Naive thymus-derived CD4-positive, alpha-beta T cell (primary cell): ENCODE measurements at regions not wholly inside any gene's neighbourhood (a gene's known extent, or its start where the extent isn't known, plus 50 kb on each side); places are given as distances from the start of the nearest gene placed in this dataset.

Source experiments
- ATAC-seq: fragments of 150-1000 bp; cut with Tn5 transposase; 2 replicates; pipeline ENCODE4 v1.10.0; 2021; ENCODE audit warnings: mild to moderate bottlenecking, moderate library complexity
- CTCF ChIA-PET: fragments of 350-600 bp; sonication (Branson Sonifier 250); formaldehyde crosslinking; loops from one replicate; lab custom pipeline; 2021; ENCODE audit warnings: antibody characterized with exemption; lab: Charles Lee
- POLR2A ChIA-PET: fragments of 350-600 bp; sonication (Branson Sonifier 250); formaldehyde crosslinking; loops from one replicate; lab custom pipeline; 2021; ENCODE audit warnings: antibody characterized with exemption, inconsistent platforms; lab: Charles Lee
- DNase-seq, 9 donors: peaks; one replicate each; pipeline versions ENCODE4 v3.0.0 to v3.0.0-alpha.2; 2020 to 2022; ENCODE audit warnings: mixed read lengths in 1 of 9
- H3K27ac ChIP-seq: one replicate; pipeline ENCODE4 v1.7.0; 2013; ENCODE audit warnings: mild to moderate bottlenecking, low read depth, low read length, moderate library complexity
- H3K27me3 ChIP-seq, 2 donors: one replicate each; pipeline ENCODE4 v1.7.0; 2013; ENCODE audit warnings: low read length in 2 of 2, mild to moderate bottlenecking in 2 of 2, moderate library complexity in 2 of 2; ENCODE audit not compliant: control insufficient read depth in 2 of 2, insufficient read depth in 2 of 2
- H3K36me3 ChIP-seq, 3 experiments: 1 replicate in 2 of 3; 2 replicates in 1 of 3; pipeline ENCODE4 v1.7.0; 2013; ENCODE audit warnings: low read length in 3 of 3, mild to moderate bottlenecking in 3 of 3, moderate library complexity in 1 of 3; ENCODE audit not compliant: insufficient read depth in 3 of 3, control insufficient read depth in 2 of 3
- H3K4me1 ChIP-seq, 2 donors: one replicate each; pipeline ENCODE4 v1.7.0; 2013; ENCODE audit warnings: low read length in 2 of 2, mild to moderate bottlenecking in 2 of 2, moderate library complexity in 1 of 2; ENCODE audit not compliant: control insufficient read depth in 2 of 2, insufficient read depth in 2 of 2
- H3K4me3 ChIP-seq: 2 replicates; pipeline ENCODE4 v1.7.0; 2013; ENCODE audit warnings: mild to moderate bottlenecking, low read length
- H3K9me3 ChIP-seq, 3 experiments: 1 replicate in 2 of 3; 2 replicates in 1 of 3; pipeline ENCODE4 v1.7.0; 2013; ENCODE audit warnings: low read length in 3 of 3; ENCODE audit not compliant: control insufficient read depth in 2 of 3
- H3K27ac Mint-ChIP-seq, 9 donors: one replicate each; pipeline ENCODE4 v1.8.0; 2020 to 2022; ENCODE audit warnings: mixed read lengths in 9 of 9, mild to moderate bottlenecking in 8 of 9, moderate library complexity in 5 of 9, inconsistent platforms in 2 of 9
- H3K27me3 Mint-ChIP-seq, 5 donors: one replicate each; pipeline ENCODE4 v1.8.0; 2021 to 2022; ENCODE audit warnings: mixed read lengths in 5 of 5, mild to moderate bottlenecking in 1 of 5
- H3K36me3 Mint-ChIP-seq, 5 donors: one replicate each; pipeline ENCODE4 v1.8.0; 2020 to 2022; ENCODE audit warnings: mixed read lengths in 5 of 5, mild to moderate bottlenecking in 3 of 5, inconsistent platforms in 1 of 5
- H3K4me1 Mint-ChIP-seq, 7 donors: one replicate each; pipeline ENCODE4 v1.8.0; 2020 to 2022; ENCODE audit warnings: mixed read lengths in 7 of 7, mild to moderate bottlenecking in 3 of 7, inconsistent platforms in 1 of 7
- H3K4me3 Mint-ChIP-seq, 10 donors: one replicate each; pipeline ENCODE4 v1.8.0; 2020 to 2022; ENCODE audit warnings: mild to moderate bottlenecking in 10 of 10, mixed read lengths in 10 of 10, moderate library complexity in 6 of 10, inconsistent platforms in 2 of 10
- H3K9me3 Mint-ChIP-seq, 11 donors: one replicate each; pipeline ENCODE4 v1.8.0; 2020 to 2022; ENCODE audit warnings: mixed read lengths in 11 of 11, mild to moderate bottlenecking in 4 of 11, inconsistent platforms in 1 of 11, moderate library complexity in 1 of 11
- intact Hi-C, 2 donors: fragments of 100-400 bp; cut with micrococcal nuclease; formaldehyde crosslinking; loops; one replicate each; pipeline ENCODE4 v1.15.1; 2023

- no peaks in the 10 kb centered on the region for H3K9me3 Mint-ChIP-seq
- H3K4me1 Mint-ChIP-seq = peaks cover 0 to 4% (median 0%) of the 10 kb centered on the region in 7 donors
- H3K27me3 Mint-ChIP-seq = peaks cover 19 to 39% (median 30%) of the 10 kb centered on the region in 5 donors
- DNase-seq (no peak), ATAC-seq (no peak)
- intact Hi-C loops = no loop called here
- ChIA-PET CTCF (no interaction called here), POLR2A (no interaction called here)
- no peaks in the 10 kb centered on the region for H3K36me3 ChIP-seq
- no peaks in the 10 kb centered on the region for H3K27me3 ChIP-seq
- no peaks in the 10 kb centered on the region for H3K4me1 ChIP-seq
- peaks cover 0 to 4% (median 0%) of the 10 kb centered on the region in 5 donors for H3K36me3 Mint-ChIP-seq
- no peak overlapping the region for H3K27ac Mint-ChIP-seq
- H3K9me3 ChIP-seq = no peaks in the 10 kb centered on the region
- H3K27ac ChIP-seq = no peak overlapping the region
- no peak overlapping the region for H3K4me3 Mint-ChIP-seq
- H3K4me3 ChIP-seq = no peak overlapping the region
Measured at GRCh38 chr6:139593081-139593480, 218.6 kb upstream of the CITED2 start.

GRCh38 chr6:139592011-139592410 lies 217.6 kb upstream of the CITED2 start:
- H3K27ac ChIP-seq = no peak overlapping the region
- Mint-ChIP-seq H3K27ac (no peak overlapping the region), H3K4me1 (peaks cover 0 to 4% (median 0%) of the 10 kb centered on the region in 7 donors), H3K27me3 (peaks cover 19 to 39% (median 32%) of the 10 kb centered on the region in 5 donors), H3K36me3 (peaks cover 0 to 4% (median 0%) of the 10 kb centered on the region in 5 donors), H3K4me3 (no peak overlapping the region), H3K9me3 (no peaks in the 10 kb centered on the region)
- no peaks in the 10 kb centered on the region for H3K4me1 ChIP-seq
- no peaks in the 10 kb centered on the region for H3K27me3 ChIP-seq
- H3K9me3 ChIP-seq = no peaks in the 10 kb centered on the region
- POLR2A ChIA-PET = no interaction called here
- H3K36me3 ChIP-seq = no peaks in the 10 kb centered on the region
- no peak for ATAC-seq
- intact Hi-C loops = no loop called here
- no peak overlapping the region for H3K4me3 ChIP-seq
- CTCF ChIA-PET = no interaction called here
- no peak for DNase-seq

- H3K4me1 Mint-ChIP-seq = peaks cover 0 to 4% (median 0%) of the 10 kb centered on the region in 7 donors
- intact Hi-C loops = no loop called here
- no peaks in the 10 kb centered on the region for H3K9me3 ChIP-seq
- ChIA-PET POLR2A (no interaction called here), CTCF (no interaction called here)
- no peak overlapping the region for H3K4me3 Mint-ChIP-seq
- ATAC-seq (no peak), DNase-seq (no peak)
- H3K27me3 ChIP-seq = no peaks in the 10 kb centered on the region
- peaks cover 19 to 39% (median 32%) of the 10 kb centered on the region in 5 donors for H3K27me3 Mint-ChIP-seq
- H3K4me1 ChIP-seq = no peaks in the 10 kb centered on the region
- H3K9me3 Mint-ChIP-seq = no peaks in the 10 kb centered on the region
- no peaks in the 10 kb centered on the region for H3K36me3 ChIP-seq
- no peak overlapping the region for H3K27ac Mint-ChIP-seq
- H3K27ac ChIP-seq = no peak overlapping the region
- no peak overlapping the region for H3K4me3 ChIP-seq
- H3K36me3 Mint-ChIP-seq = peaks cover 0 to 4% (median 0%) of the 10 kb centered on the region in 5 donors
Measured at GRCh38 chr6:139591075-139591865, 216.8 kb upstream of the CITED2 start.

GRCh38 chr6:139590206-139590605 lies 215.8 kb upstream of the CITED2 start:
- DNase-seq (no peak), ATAC-seq (no peak)
- Mint-ChIP-seq H3K27ac (no peak overlapping the region), H3K4me1 (peaks cover 0 to 4% (median 0%) of the 10 kb centered on the region in 7 donors), H3K4me3 (no peak overlapping the region), H3K9me3 (no peaks in the 10 kb centered on the region), H3K27me3 (peaks cover 19 to 38% (median 30%) of the 10 kb centered on the region in 5 donors), H3K36me3 (peaks cover 0 to 4% (median 0%) of the 10 kb centered on the region in 5 donors)
- H3K27me3 ChIP-seq = no peaks in the 10 kb centered on the region
- H3K27ac ChIP-seq = no peak overlapping the region
- ChIA-PET CTCF (no interaction called here), POLR2A (interaction anchor here (0.9 kb wide), 1 partner anchor 23 kb away, joined by 3 read pairs; no protein-coding TSS in a partner anchor)
- H3K9me3 ChIP-seq = no peaks in the 10 kb centered on the region
- no peaks in the 10 kb centered on the region for H3K36me3 ChIP-seq
- H3K4me1 ChIP-seq = no peaks in the 10 kb centered on the region
- H3K4me3 ChIP-seq = no peak overlapping the region
- intact Hi-C loops = no loop called here

GRCh38 chr6:139588734-139589593 lies 214.5 kb upstream of the CITED2 start:
- Mint-ChIP-seq H3K36me3 (peaks cover 0 to 4% (median 0%) of the 10 kb centered on the region in 5 donors), H3K4me3 (no peak overlapping the region), H3K27ac (no peak overlapping the region), H3K4me1 (peaks cover 0 to 4% (median 0%) of the 10 kb centered on the region in 7 donors), H3K27me3 (peaks cover 15 to 35% (median 22%) of the 10 kb centered on the region in 5 donors), H3K9me3 (no peaks in the 10 kb centered on the region)
- no peak for DNase-seq
- no peak overlapping the region for H3K4me3 ChIP-seq
- no peaks in the 10 kb centered on the region for H3K9me3 ChIP-seq
- ATAC-seq = no peak
- H3K27ac ChIP-seq = no peak overlapping the region
- POLR2A ChIA-PET = interaction anchor here (0.9 kb wide), 1 partner anchor 22 kb away, joined by 3 read pairs; no protein-coding TSS in a partner anchor
- H3K36me3 ChIP-seq = no peaks in the 10 kb centered on the region
- no peaks in the 10 kb centered on the region for H3K4me1 ChIP-seq
- no peaks in the 10 kb centered on the region for H3K27me3 ChIP-seq
- intact Hi-C loops = no loop called here
- CTCF ChIA-PET = no interaction called here

- H3K4me1 ChIP-seq = no peaks in the 10 kb centered on the region
- H3K9me3 ChIP-seq = no peaks in the 10 kb centered on the region
- CTCF ChIA-PET = no interaction called here
- no peak overlapping the region for H3K4me3 ChIP-seq
- DNase-seq = no peak
- POLR2A ChIA-PET = no interaction called here
- intact Hi-C loops = no loop called here
- H3K4me3 Mint-ChIP-seq = no peak overlapping the region
- H3K9me3 Mint-ChIP-seq = no peaks in the 10 kb centered on the region
- no peak overlapping the region for H3K27ac Mint-ChIP-seq
- H3K36me3 ChIP-seq = no peaks in the 10 kb centered on the region
- H3K27ac ChIP-seq = no peak overlapping the region
- peaks cover 0 to 4% (median 0%) of the 10 kb centered on the region in 7 donors for H3K4me1 Mint-ChIP-seq
- no peaks in the 10 kb centered on the region for H3K27me3 ChIP-seq
- ATAC-seq = no peak
- peaks cover 0 to 4% (median 0%) of the 10 kb centered on the region in 5 donors for H3K36me3 Mint-ChIP-seq
- H3K27me3 Mint-ChIP-seq = peaks cover 14 to 35% (median 24%) of the 10 kb centered on the region in 5 donors
Measured at GRCh38 chr6:139588076-139588639, 213.7 kb upstream of the CITED2 start.
